ENCODE measurements at regions not wholly inside any gene's neighbourhood (a gene's known extent, or its start where the extent isn't known, plus 50 kb on each side); places are given as distances from the start of the nearest gene placed in this dataset.

DNA sequence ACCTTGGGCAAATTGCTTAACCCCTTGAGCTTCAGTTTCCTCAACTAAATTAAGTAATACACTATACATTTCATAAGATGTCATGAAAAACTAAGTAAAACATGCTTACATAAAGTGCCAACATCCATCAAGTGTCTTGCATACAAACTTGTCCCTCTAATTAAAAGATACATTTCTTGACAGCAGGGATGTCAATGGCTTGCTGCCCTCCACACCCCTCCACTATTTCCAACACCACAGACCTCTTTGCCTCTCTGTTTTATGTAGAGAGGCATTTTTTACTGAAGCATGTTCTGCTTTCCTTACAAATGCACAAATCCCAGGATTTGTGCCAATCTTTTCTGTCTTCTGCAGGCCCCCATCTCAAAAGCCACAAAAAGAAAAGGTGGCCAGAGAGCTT, 89.0 kb upstream of the HOXC13 start:
- no peak overlapping the region for H3K4me3 ChIP-seq
- ATAC-seq (no peak), FAIRE-seq (no peak), DNase-seq (ENCODE audit: low read depth in 1 of 2, low spot score in 1 of 2) (no peak)
- peaks cover 26% of the 10 kb centered on the region for H3K4me1 ChIP-seq
- CTCF ChIA-PET: interaction anchor here (1.2 to 2.2 kb wide), 3 partner anchors 13 to 27 kb away, joined by 4 to 6 read pairs (median 4); no protein-coding TSS in a partner anchor
- H3K27ac ChIP-seq: no peak overlapping the region
- H3K4me2 ChIP-seq: no peak overlapping the region
- no peaks in the 10 kb centered on the region for H3K9me3 ChIP-seq
- POLR2A ChIA-PET: no interaction called here
- TF ChIP-seq RAD21 (conservative IDR thresholded peaks at IDR 0.05 in 1 of 2, IDR thresholded peaks at IDR 0.05 in 1 of 2) (no peak), RARB (CRISPR knock-in tag; IDR thresholded peaks at IDR 0.05) (no peak), SREBF2 (IDR thresholded peaks at IDR 0.05) (no peak), TP53 (CRISPR knock-in tag; IDR thresholded peaks at IDR 0.05) (no peak), CBX8 (IDR thresholded peaks at IDR 0.05) (no peak), ZFP36 (IDR thresholded peaks at IDR 0.05; ENCODE audit: borderline replicate concordance, partially characterized antibody) (no peak), MYC (IDR thresholded peaks at IDR 0.05; ENCODE audit: borderline replicate concordance, low read length) (no peak), MAFK (IDR thresholded peaks at IDR 0.05; ENCODE audit: partially characterized antibody) (no peak), CHD2 (IDR thresholded peaks at IDR 0.05; ENCODE audit: low read length, partially characterized antibody) (no peak), HOXB5 (CRISPR knock-in tag; IDR thresholded peaks at IDR 0.05) (no peak), ZSCAN20 (CRISPR knock-in tag; IDR thresholded peaks at IDR 0.05) (no peak), NPAS2 (CRISPR knock-in tag; IDR thresholded peaks at IDR 0.05; ENCODE audit: borderline replicate concordance) (no peak)
- TF ChIP-seq, protein P1, sequence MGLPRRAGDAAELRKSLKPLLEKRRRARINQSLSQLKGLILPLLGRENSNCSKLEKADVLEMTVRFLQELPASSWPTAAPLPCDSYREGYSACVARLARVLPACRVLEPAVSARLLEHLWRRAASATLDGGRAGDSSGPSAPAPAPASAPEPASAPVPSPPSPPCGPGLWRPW (IDR thresholded peaks at IDR 0.05): no peak
- TF ChIP-seq, protein P2, sequence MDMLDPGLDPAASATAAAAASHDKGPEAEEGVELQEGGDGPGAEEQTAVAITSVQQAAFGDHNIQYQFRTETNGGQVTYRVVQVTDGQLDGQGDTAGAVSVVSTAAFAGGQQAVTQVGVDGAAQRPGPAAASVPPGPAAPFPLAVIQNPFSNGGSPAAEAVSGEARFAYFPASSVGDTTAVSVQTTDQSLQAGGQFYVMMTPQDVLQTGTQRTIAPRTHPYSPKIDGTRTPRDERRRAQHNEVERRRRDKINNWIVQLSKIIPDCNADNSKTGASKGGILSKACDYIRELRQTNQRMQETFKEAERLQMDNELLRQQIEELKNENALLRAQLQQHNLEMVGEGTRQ (IDR thresholded peaks at IDR 0.05): no peak
- TF ChIP-seq, protein P3, sequence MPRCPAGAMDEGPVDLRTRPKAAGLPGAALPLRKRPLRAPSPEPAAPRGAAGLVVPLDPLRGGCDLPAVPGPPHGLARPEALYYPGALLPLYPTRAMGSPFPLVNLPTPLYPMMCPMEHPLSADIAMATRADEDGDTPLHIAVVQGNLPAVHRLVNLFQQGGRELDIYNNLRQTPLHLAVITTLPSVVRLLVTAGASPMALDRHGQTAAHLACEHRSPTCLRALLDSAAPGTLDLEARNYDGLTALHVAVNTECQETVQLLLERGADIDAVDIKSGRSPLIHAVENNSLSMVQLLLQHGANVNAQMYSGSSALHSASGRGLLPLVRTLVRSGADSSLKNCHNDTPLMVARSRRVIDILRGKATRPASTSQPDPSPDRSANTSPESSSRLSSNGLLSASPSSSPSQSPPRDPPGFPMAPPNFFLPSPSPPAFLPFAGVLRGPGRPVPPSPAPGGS (IDR thresholded peaks at IDR 0.05): no peak

DNA sequence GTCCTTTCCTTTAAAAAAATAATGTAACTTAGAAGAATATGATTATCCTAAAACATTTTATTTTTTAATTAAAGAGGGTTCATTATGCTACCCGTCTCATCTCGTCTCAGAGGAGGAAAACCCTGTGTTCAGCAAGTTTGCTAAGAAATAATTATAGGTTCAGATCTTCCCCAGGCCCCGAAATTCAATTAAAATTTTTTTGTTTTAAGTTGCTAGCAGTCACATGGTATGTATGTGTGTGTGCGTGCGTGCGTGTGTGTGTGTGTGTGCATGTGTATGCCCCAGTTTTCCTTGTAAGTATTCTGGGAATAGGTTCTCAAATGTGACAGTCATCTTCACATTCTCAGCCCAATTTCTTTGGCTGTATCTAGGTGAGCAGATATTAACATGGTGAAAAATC, 86.6 kb upstream of the HOXC13 start:
- H3K4me3 ChIP-seq: no peak overlapping the region
- ATAC-seq (no peak), DNase-seq (ENCODE audit: low read depth in 1 of 2, low spot score in 1 of 2) (no peak), FAIRE-seq (no peak)
- no peak overlapping the region for H3K27ac ChIP-seq
- 84% methylated on average over 6 of the region's 6 CpGs for WGBS (ENCODE audit: missing lambda C conversion rate)
- no peaks in the 10 kb centered on the region for H3K9me3 ChIP-seq
- CTCF ChIA-PET: interaction anchor here (0.8 to 0.9 kb wide), 3 partner anchors 9 to 133 kb away, joined by 3 read pairs; partner anchors contain the start of gene HOXC10
- H3K4me1 ChIP-seq: peaks cover 2% of the 10 kb centered on the region; the same call in 2 of the 3 replicates
- no peak overlapping the region for H3K4me2 ChIP-seq
- POLR2A ChIA-PET: no interaction called here
- TF ChIP-seq ZFP36 (IDR thresholded peaks at IDR 0.05; ENCODE audit: borderline replicate concordance, partially characterized antibody) (no peak), EP300 (IDR thresholded peaks at IDR 0.05) (no peak), RARB (CRISPR knock-in tag; IDR thresholded peaks at IDR 0.05) (no peak), POLR2A (IDR thresholded peaks at IDR 0.05; ENCODE audit: low read length) (no peak), TP53 (CRISPR knock-in tag; IDR thresholded peaks at IDR 0.05) (no peak), EHMT2 (IDR thresholded peaks at IDR 0.05; ENCODE audit: low read depth) (no peak), BHLHE40 (IDR thresholded peaks at IDR 0.05; ENCODE audit: low read depth, low read length) (no peak), HEYL (CRISPR knock-in tag; IDR thresholded peaks at IDR 0.05) (no peak), ZNF302 (CRISPR knock-in tag; IDR thresholded peaks at IDR 0.05) (no peak), PHF8 (IDR thresholded peaks at IDR 0.05; ENCODE audit: borderline replicate concordance, low read depth) (no peak)

DNA sequence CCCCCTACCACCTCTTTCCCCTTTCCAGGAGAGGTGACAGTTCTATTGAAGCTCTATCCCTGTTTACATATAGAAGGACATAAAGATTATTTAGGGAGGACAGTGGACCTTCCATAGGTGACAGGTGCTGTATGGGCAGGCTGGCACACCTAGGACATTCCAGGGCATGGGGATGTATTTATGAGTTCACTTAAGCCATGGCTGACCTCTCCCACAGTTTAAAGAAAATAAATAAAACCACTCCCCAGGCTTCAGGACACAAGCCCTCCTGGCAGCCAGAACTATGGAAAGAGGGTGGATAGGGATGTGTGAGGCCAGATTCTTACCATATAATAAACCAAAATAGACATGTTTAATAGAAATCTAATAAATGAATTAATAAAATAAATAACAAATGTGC, 85.6 kb upstream of the HOXC13 start:
- no peaks in the 10 kb centered on the region for H3K4me1 ChIP-seq
- ChIA-PET CTCF (interaction anchor here (0.6 to 0.9 kb wide), 4 partner anchors 8 to 132 kb away, joined by 3 read pairs; partner anchors contain the start of gene HOXC10), POLR2A (no interaction called here)
- no peaks in the 10 kb centered on the region for H3K9me3 ChIP-seq
- H3K4me2 ChIP-seq: no peak overlapping the region
- FAIRE-seq (no peak), DNase-seq (ENCODE audit: low read depth in 1 of 2, low spot score in 1 of 2) (no peak), ATAC-seq (no peak)
- TF ChIP-seq CEBPB (IDR thresholded peaks at IDR 0.05) (no peak), RARB (CRISPR knock-in tag; IDR thresholded peaks at IDR 0.05) (no peak), ZSCAN20 (CRISPR knock-in tag; IDR thresholded peaks at IDR 0.05) (no peak)
- H3K27ac ChIP-seq: no peak overlapping the region
- no peak overlapping the region for H3K4me3 ChIP-seq

Data from A549 (cell line).